Tibial nerve (tissue), 4 donors: ENCODE measurements at regions not wholly inside any gene's neighbourhood (a gene's known extent, or its start where the extent isn't known, plus 50 kb on each side); places are given as distances from the start of the nearest gene placed in this dataset.

Source experiments
- DNase-seq, 2 donors: peaks; one replicate each; pipeline ENCODE4 v3.0.0-alpha.2; 2019; ENCODE audit warnings: low spot score in 2 of 2
- H3K27ac ChIP-seq, 4 donors: fragments of 200-600 bp; sonication (generic) in 3 of 4; one replicate each; pipeline ENCODE4 v1.5.1; 2017 to 2019; ENCODE audit warnings: mild to moderate bottlenecking in 1 of 4
- H3K27me3 ChIP-seq, 2 donors: fragments of 200-600 bp; sonication (generic) in 1 of 2; one replicate each; pipeline versions ENCODE4 v1.5.1 to v1.6.0; 2017 to 2019
- H3K36me3 ChIP-seq, 3 donors: fragments of 200-600 bp; sonication (generic); one replicate each; pipeline ENCODE4 v1.5.1; 2018 to 2019
- H3K4me1 ChIP-seq, 4 donors: fragments of 200-600 bp; sonication (generic) in 3 of 4; one replicate each; pipeline ENCODE4 v1.5.1; 2017 to 2019
- H3K4me3 ChIP-seq, 4 donors: fragments of 200-600 bp; sonication (generic) in 3 of 4; one replicate each; pipeline ENCODE4 v1.5.1; 2017 to 2019; ENCODE audit warnings: mild to moderate bottlenecking in 1 of 4, moderate library complexity in 1 of 4
- H3K9me3 ChIP-seq, 4 donors: fragments of 200-600 bp; sonication (generic) in 3 of 4; one replicate each; pipeline ENCODE4 v1.5.1; 2017 to 2019
- CTCF ChIP-seq, 5 experiments: fragments of 200-600 bp in 3 of 5; fragments of 450-650 bp in 2 of 5; sonication (generic) in 3 of 5; IDR thresholded peaks; one replicate each; pipeline ENCODE4 v1.5.1; 2016 to 2019; ENCODE audit warnings: antibody characterized with exemption in 5 of 5, mild to moderate bottlenecking in 3 of 5, moderate library complexity in 2 of 5
- EP300 ChIP-seq, 2 donors: sonication (generic); formaldehyde crosslinking; IDR thresholded peaks; one replicate each; pipeline ENCODE4 v1.6.1; 2017; ENCODE audit warnings: antibody characterized with exemption in 2 of 2, mild to moderate bottlenecking in 1 of 2
- POLR2A ChIP-seq, 2 donors: fragments of 450-650 bp; IDR thresholded peaks; one replicate each; pipeline ENCODE4 v1.6.1; 2017; ENCODE audit warnings: antibody characterized with exemption in 2 of 2, mild to moderate bottlenecking in 2 of 2, moderate library complexity in 2 of 2
- WGBS, 2 donors: methylation state at CpG; one replicate each; pipeline ENCODE4 v1.1.5; 2018; 5-methylcytosine and 5-hydroxymethylcytosine counted together

GRCh38 chr3:166788936-166789335, 591.2 kb downstream of the ZBBX start:
- H3K27me3 ChIP-seq, result no peaks in the 10 kb centered on the region
- no peaks in the 10 kb centered on the region for H3K9me3 ChIP-seq
- no peak for DNase-seq
- H3K27ac ChIP-seq, result no peak overlapping the region
- WGBS, 2 donors, result 85 to 86% methylated on average over 4 of the region's 4 CpGs
- H3K4me3 ChIP-seq, result no peak overlapping the region
- H3K4me1 ChIP-seq, result no peaks in the 10 kb centered on the region
- no peak for TF ChIP-seq CTCF (IDR thresholded peaks at IDR 0.05)
- no peak for TF ChIP-seq POLR2A (IDR thresholded peaks at IDR 0.05)
- TF ChIP-seq EP300 (IDR thresholded peaks at IDR 0.05), result no peak
- no peaks in the 10 kb centered on the region for H3K36me3 ChIP-seq

- TF ChIP-seq CTCF (IDR thresholded peaks at IDR 0.05) (no peak), EP300 (IDR thresholded peaks at IDR 0.05) (no peak), POLR2A (IDR thresholded peaks at IDR 0.05) (no peak)
- Histone ChIP-seq H3K27me3 (no peaks in the 10 kb centered on the region), H3K4me3 (no peak overlapping the region), H3K9me3 (peaks cover 0 to 3% (median 0%) of the 10 kb centered on the region in 4 donors), H3K36me3 (no peaks in the 10 kb centered on the region), H3K27ac (no peak overlapping the region), H3K4me1 (no peaks in the 10 kb centered on the region)
- 34% methylated on average over 2 of the region's 2 CpGs for WGBS, 2 donors
- DNase-seq, result no peak
These were observed 594.2 kb downstream of the ZBBX start for GRCh38 chr3:166785876-166786275.

GRCh38 chr3:166783206-166783605, 596.9 kb downstream of the ZBBX start:
- TF ChIP-seq POLR2A (IDR thresholded peaks at IDR 0.05), result no peak
- TF ChIP-seq EP300 (IDR thresholded peaks at IDR 0.05), result no peak
- no peak for TF ChIP-seq CTCF (IDR thresholded peaks at IDR 0.05)
- 63 to 73% methylated on average over 2 of the region's 2 CpGs for WGBS, 2 donors
- Histone ChIP-seq H3K36me3 (no peaks in the 10 kb centered on the region), H3K4me3 (no peak overlapping the region), H3K9me3 (peaks cover 0 to 3% (median 0%) of the 10 kb centered on the region in 4 donors), H3K27me3 (no peaks in the 10 kb centered on the region), H3K4me1 (no peaks in the 10 kb centered on the region), H3K27ac (no peak overlapping the region)
- DNase-seq, result no peak

GRCh38 chr3:166764698-166765318, 615.3 kb downstream of the ZBBX start:
- H3K4me1 ChIP-seq, result no peaks in the 10 kb centered on the region
- H3K9me3 ChIP-seq, result peaks cover 0 to 9% (median 0%) of the 10 kb centered on the region in 4 donors
- TF ChIP-seq CTCF (IDR thresholded peaks at IDR 0.05), result no peak
- TF ChIP-seq POLR2A (IDR thresholded peaks at IDR 0.05), result no peak
- no peak for TF ChIP-seq EP300 (IDR thresholded peaks at IDR 0.05)
- no peaks in the 10 kb centered on the region for H3K27me3 ChIP-seq
- WGBS, 2 donors, result 69 to 75% methylated on average over 5 of the region's 5 CpGs
- no peak overlapping the region for H3K27ac ChIP-seq
- no peaks in the 10 kb centered on the region for H3K36me3 ChIP-seq
- no peak overlapping the region for H3K4me3 ChIP-seq
- no peak for DNase-seq

- no peak overlapping the region for H3K4me3 ChIP-seq
- TF ChIP-seq EP300 (IDR thresholded peaks at IDR 0.05) (no peak), POLR2A (IDR thresholded peaks at IDR 0.05) (no peak), CTCF (IDR thresholded peaks at IDR 0.05) (no peak)
- H3K36me3 ChIP-seq, result no peaks in the 10 kb centered on the region
- H3K27me3 ChIP-seq, result no peaks in the 10 kb centered on the region
- H3K27ac ChIP-seq, result no peak overlapping the region
- 84% methylated on average over 9 of the region's 9 CpGs for WGBS, 2 donors
- H3K9me3 ChIP-seq, result peaks cover 0 to 7% (median 0%) of the 10 kb centered on the region in 4 donors
- no peaks in the 10 kb centered on the region for H3K4me1 ChIP-seq
- DNase-seq, result no peak
These were observed 620.2 kb downstream of the ZBBX start for GRCh38 chr3:166759736-166760513.
